Mesodermal cell (in vitro differentiated cells): ENCODE measurements at regions not wholly inside any gene's neighbourhood (a gene's known extent, or its start where the extent isn't known, plus 50 kb on each side); places are given as distances from the start of the nearest gene placed in this dataset.
"Not testable (repeated sequence)": the region's sequence is repeated elsewhere in the genome, so short reads cannot be mapped to it uniquely, and the experiment has no call there.

ENCODE experiments used
- H3K27ac ChIP-seq: 2 replicates; pipeline ENCODE4 v1.7.0; 2013; ENCODE audit warnings: mild to moderate bottlenecking, low read depth, low read length, moderate library complexity; ENCODE audit not compliant: severe bottlenecking
- H3K36me3 ChIP-seq: 2 replicates; pipeline ENCODE4 v1.7.1; 2013; ENCODE audit warnings: mild to moderate bottlenecking, low read length, moderate library complexity; ENCODE audit not compliant: control insufficient read depth, insufficient read depth
- H3K4me1 ChIP-seq: one replicate; pipeline ENCODE4 v1.7.1; 2013; ENCODE audit warnings: mild to moderate bottlenecking, low read length; ENCODE audit not compliant: insufficient read depth, control insufficient read depth, poor library complexity, severe bottlenecking
- H3K4me3 ChIP-seq: 2 replicates; pipeline ENCODE4 v1.7.0; 2013; ENCODE audit warnings: low read length, control low read depth, mild to moderate bottlenecking; ENCODE audit not compliant: insufficient read depth, poor library complexity, severe bottlenecking; ENCODE audit errors: extremely low read depth
- H3K9me3 ChIP-seq: 2 replicates; pipeline ENCODE4 v1.7.1; 2013; ENCODE audit warnings: mild to moderate bottlenecking, low read length, moderate library complexity; ENCODE audit not compliant: control insufficient read depth
- WGBS, 2 experiments: methylation state at CpG; one replicate each; pipeline ENCODE4 v1.1.5; 2013; ENCODE audit warnings: missing lambda C conversion rate in 2 of 2; ENCODE audit not compliant: insufficient coverage in 2 of 2; 5-methylcytosine and 5-hydroxymethylcytosine counted together

- H3K4me3 ChIP-seq = no peak overlapping the region
- H3K9me3 ChIP-seq = no peaks in the 10 kb centered on the region
- H3K27ac ChIP-seq = no peak overlapping the region
- no peaks in the 10 kb centered on the region for H3K4me1 ChIP-seq
- no CpG with 5 or more reads among the region's 1 CpG for WGBS, 2 experiments
- H3K36me3 ChIP-seq = no peaks in the 10 kb centered on the region
Measured at GRCh38 chr6:92117800-92118199, 1301.6 kb downstream of the EPHA7 start.

GRCh38 chr6:92114797-92115196 lies 1304.6 kb downstream of the EPHA7 start:
- no peak overlapping the region for H3K4me3 ChIP-seq
- H3K4me1 ChIP-seq = no peaks in the 10 kb centered on the region
- no peaks in the 10 kb centered on the region for H3K36me3 ChIP-seq
- 92 to 100% methylated on average over 1 to 2 of the region's 2 CpGs for WGBS, 2 experiments
- no peaks in the 10 kb centered on the region for H3K9me3 ChIP-seq
- H3K27ac ChIP-seq = no peak overlapping the region

- Histone ChIP-seq H3K4me3 (no peak overlapping the region), H3K9me3 (no peaks in the 10 kb centered on the region), H3K27ac (no peak overlapping the region), H3K36me3 (no peaks in the 10 kb centered on the region), H3K4me1 (no peaks in the 10 kb centered on the region)
- no CpG with 5 or more reads among the region's 1 CpG for WGBS, 2 experiments
Measured at GRCh38 chr6:92114091-92114675, 1305.2 kb downstream of the EPHA7 start.

- H3K4me3 ChIP-seq = no peak overlapping the region
- H3K9me3 ChIP-seq = no peaks in the 10 kb centered on the region
- no CpG with 5 or more reads among the region's 2 CpGs for WGBS, 2 experiments
- H3K27ac ChIP-seq = no peak overlapping the region
- no peaks in the 10 kb centered on the region for H3K36me3 ChIP-seq
- no peaks in the 10 kb centered on the region for H3K4me1 ChIP-seq
Measured at GRCh38 chr6:92111386-92111785, 1308.0 kb downstream of the EPHA7 start.

GRCh38 chr6:92110403-92110802 lies 1309.0 kb downstream of the EPHA7 start:
- no peak overlapping the region for H3K4me3 ChIP-seq
- H3K36me3 ChIP-seq = no peaks in the 10 kb centered on the region
- H3K4me1 ChIP-seq = no peaks in the 10 kb centered on the region
- 91 to 97% methylated on average over 3 of the region's 4 CpGs for WGBS, 2 experiments
- no peak overlapping the region for H3K27ac ChIP-seq
- H3K9me3 ChIP-seq = no peaks in the 10 kb centered on the region

- Histone ChIP-seq H3K9me3 (no peaks in the 10 kb centered on the region), H3K27ac (no peak overlapping the region), H3K4me1 (no peaks in the 10 kb centered on the region), H3K4me3 (no peak overlapping the region), H3K36me3 (no peaks in the 10 kb centered on the region)
- 74 to 92% methylated on average over 3 to 5 of the region's 5 CpGs for WGBS, 2 experiments
Measured at GRCh38 chr6:92109956-92110355, 1309.4 kb downstream of the EPHA7 start.

- no peaks in the 10 kb centered on the region for H3K36me3 ChIP-seq
- WGBS, 2 experiments = 83 to 95% methylated on average over 13 of the region's 13 CpGs
- H3K4me3 ChIP-seq = no peak overlapping the region
- H3K4me1 ChIP-seq = no peaks in the 10 kb centered on the region
- no peaks in the 10 kb centered on the region for H3K9me3 ChIP-seq
- no peak overlapping the region for H3K27ac ChIP-seq
Measured at GRCh38 chr6:92109256-92109655, 1310.1 kb downstream of the EPHA7 start.

- Histone ChIP-seq H3K4me3 (no peak overlapping the region), H3K36me3 (no peaks in the 10 kb centered on the region), H3K27ac (no peak overlapping the region), H3K9me3 (no peaks in the 10 kb centered on the region), H3K4me1 (no peaks in the 10 kb centered on the region)
- no CpG with 5 or more reads among the region's 2 CpGs for WGBS, 2 experiments
Measured at GRCh38 chr6:92086750-92087149, 1332.6 kb downstream of the EPHA7 start.

- not testable (repeated sequence) for H3K4me1 ChIP-seq, H3K36me3 ChIP-seq, H3K27ac ChIP-seq, H3K4me3 ChIP-seq, H3K9me3 ChIP-seq
- 69 to 85% methylated on average over 2 of the region's 5 CpGs for WGBS, 2 experiments
Measured at GRCh38 chr6:92083914-92084313, 1335.4 kb downstream of the EPHA7 start.

- no peaks in the 10 kb centered on the region for H3K36me3 ChIP-seq
- H3K4me3 ChIP-seq = no peak overlapping the region
- no peaks in the 10 kb centered on the region for H3K4me1 ChIP-seq
- WGBS, 2 experiments = 92 to 100% methylated on average over 1 to 3 of the region's 3 CpGs
- H3K9me3 ChIP-seq = no peaks in the 10 kb centered on the region
- no peak overlapping the region for H3K27ac ChIP-seq
Measured at GRCh38 chr6:92072387-92072786, 1347.0 kb downstream of the EPHA7 start.

- H3K4me1 ChIP-seq = no peaks in the 10 kb centered on the region
- H3K4me3 ChIP-seq = no peak overlapping the region
- 100% methylated on average over 1 of the region's 3 CpGs; no CpG with 5 or more reads in 1 of the 2 experiments for WGBS, 2 experiments
- H3K9me3 ChIP-seq = no peaks in the 10 kb centered on the region
- H3K36me3 ChIP-seq = no peaks in the 10 kb centered on the region
- H3K27ac ChIP-seq = no peak overlapping the region
Measured at GRCh38 chr6:92069781-92070180, 1349.6 kb downstream of the EPHA7 start.
